ENCODE measurements at regions not wholly inside any gene's neighbourhood (a gene's known extent, or its start where the extent isn't known, plus 50 kb on each side); places are given as distances from the start of the nearest gene placed in this dataset.
A peak's percentile ranks its signal among the peaks of the same experiment; 100 is the strongest.

DNA sequence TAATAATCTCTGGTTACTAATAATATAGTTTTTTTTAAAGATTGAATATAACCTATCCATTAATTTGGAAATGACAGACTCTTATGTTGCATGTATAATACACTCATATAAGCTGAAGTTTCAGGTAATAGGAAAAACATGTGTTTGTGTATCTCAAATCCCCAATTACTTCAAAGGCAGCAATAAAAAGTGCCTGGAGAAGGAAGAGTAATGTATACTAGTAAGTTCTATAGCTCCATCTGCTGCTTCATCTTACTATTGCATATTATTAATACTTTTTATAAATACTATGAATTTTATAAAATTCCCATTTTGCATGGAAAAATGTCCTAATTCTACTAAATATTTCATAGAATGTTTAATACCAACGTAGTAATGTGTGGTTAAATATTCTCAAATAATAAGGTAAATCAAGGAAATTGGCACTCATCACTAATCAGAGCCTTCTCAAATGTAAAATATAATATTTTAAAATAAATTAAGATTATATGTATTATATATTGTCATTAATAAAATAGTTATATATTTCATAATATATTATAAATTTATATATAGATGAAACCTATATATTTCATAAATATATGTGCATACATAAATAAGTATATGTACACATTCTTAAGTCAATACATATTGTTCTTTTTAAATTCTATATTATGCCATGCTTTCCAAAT, 311.9 kb downstream of the HGF start:
- TF ChIP-seq POLR2A (IDR thresholded peaks at IDR 0.05) (no peak), CTCF (IDR thresholded peaks at IDR 0.05) (peak in 3 of 6 experiments; percentile 13 to 41 (median 31))

Measured in adrenal gland (tissue), 5 donors.